B cell (primary cell): ENCODE measurements at regions not wholly inside any gene's neighbourhood (a gene's known extent, or its start where the extent isn't known, plus 50 kb on each side); places are given as distances from the start of the nearest gene placed in this dataset.

Experiments used
- ATAC-seq: fragments of 200-7000 bp; cut with Tn5 transposase; one replicate; pipeline ENCODE4 v1.10.0; 2021; ENCODE audit warnings: low read depth, mild to moderate bottlenecking, moderate number of reproducible peaks, moderate library complexity
- CTCF ChIA-PET: fragments of 350-600 bp; sonication (Branson Sonifier 250); formaldehyde crosslinking; loops from one replicate; lab custom pipeline; 2021; ENCODE audit warnings: antibody characterized with exemption, inconsistent platforms; lab: Charles Lee
- POLR2A ChIA-PET: fragments of 350-600 bp; sonication (Branson Sonifier 250); formaldehyde crosslinking; loops from one replicate; lab custom pipeline; 2021; ENCODE audit warnings: antibody characterized with exemption; lab: Charles Lee
- DNase-seq: peaks from one replicate; pipeline ENCODE4 v3.0.0; 2013
- H2AFZ ChIP-seq: 2 replicates; pipeline ENCODE4 v1.6.1; 2012; ENCODE audit warnings: mild to moderate bottlenecking, low read depth, low read length; ENCODE audit not compliant: insufficient read depth, poor library complexity, severe bottlenecking
- H3K27ac ChIP-seq, 2 donors: 1 replicate in 1 of 2; 2 replicates in 1 of 2; pipeline ENCODE4 v1.5.1; 2012 to 2013; ENCODE audit warnings: low read length in 2 of 2, mild to moderate bottlenecking in 2 of 2, moderate library complexity in 1 of 2
- H3K27me3 ChIP-seq, 4 experiments: fragments of 200-600 bp in 1 of 4; sonication (generic) in 1 of 4; replicated peaks in 1 of 4; 1 replicate in 2 of 4; 2 replicates in 2 of 4; pipeline versions ENCODE4 v1.6.1 to v1.7.0; 2013 to 2016; ENCODE audit warnings: low read length in 3 of 4, mild to moderate bottlenecking in 2 of 4, mixed read lengths in 1 of 4, moderate library complexity in 1 of 4; ENCODE audit not compliant: insufficient read depth in 4 of 4, control insufficient read depth in 3 of 4; ENCODE audit errors: control extremely low read depth in 1 of 4
- H3K36me3 ChIP-seq, 2 experiments: replicated peaks in 1 of 2; 1 replicate in 1 of 2; 2 replicates in 1 of 2; pipeline versions ENCODE4 v1.6.1 to v1.7.1; 2013; ENCODE audit warnings: low read length in 1 of 2; ENCODE audit not compliant: insufficient read depth in 2 of 2, control insufficient read depth in 1 of 2; ENCODE audit errors: control extremely low read depth in 1 of 2, extremely low read depth in 1 of 2
- H3K4me1 ChIP-seq, 2 donors: fragments of 200-600 bp in 1 of 2; sonication (generic) in 1 of 2; 1 replicate in 1 of 2; 2 replicates in 1 of 2; pipeline versions ENCODE4 v1.5.1 to v1.6.1; 2013 to 2017; ENCODE audit warnings: low read length in 2 of 2; ENCODE audit not compliant: control insufficient read depth in 2 of 2, insufficient read depth in 2 of 2
- H3K4me2 ChIP-seq: replicated peaks from 2 replicates; pipeline ENCODE3; 2012; ENCODE audit warnings: mild to moderate bottlenecking, low read depth, low read length; ENCODE audit not compliant: poor library complexity, severe bottlenecking
- H3K4me3 ChIP-seq, 5 experiments: fragments of 200-600 bp in 1 of 5; sonication (generic) in 1 of 5; 1 replicate in 3 of 5; 2 replicates in 2 of 5; pipeline versions ENCODE4 v1.5.1 to v1.7.0; 2011 to 2016; ENCODE audit warnings: low read length in 4 of 5, mild to moderate bottlenecking in 4 of 5, low read depth in 2 of 5, control low read depth in 1 of 5, moderate library complexity in 1 of 5; ENCODE audit not compliant: insufficient read depth in 1 of 5; ENCODE audit errors: control extremely low read depth in 1 of 5, extremely low read depth in 1 of 5
- H3K79me2 ChIP-seq: fragments of 200-600 bp; sonication (generic); one replicate; pipeline ENCODE4 v1.6.0; 2016; ENCODE audit warnings: low read length; ENCODE audit not compliant: control insufficient read depth, insufficient read depth
- H3K9ac ChIP-seq: fragments of 200-600 bp; sonication (generic); 2 replicates; pipeline ENCODE4 v1.6.1; 2017; ENCODE audit warnings: mild to moderate bottlenecking, low read length, moderate library complexity
- H3K9me3 ChIP-seq, 3 donors: one replicate each; pipeline versions ENCODE4 v1.6.1 to v1.7.1; 2013; ENCODE audit warnings: low read length in 2 of 3; ENCODE audit not compliant: control insufficient read depth in 2 of 3, insufficient read depth in 1 of 3; ENCODE audit errors: control extremely low read depth in 1 of 3
- H4K20me1 ChIP-seq: 2 replicates; pipeline ENCODE4 v1.6.0; 2012; ENCODE audit warnings: mild to moderate bottlenecking, low read length; ENCODE audit not compliant: insufficient read depth, control insufficient read depth, poor library complexity, severe bottlenecking
- H3K27ac Mint-ChIP-seq: one replicate; pipeline ENCODE4 v1.8.0; 2021; ENCODE audit warnings: mixed read lengths
- H3K27me3 Mint-ChIP-seq: one replicate; pipeline ENCODE4 v1.8.0; 2021; ENCODE audit warnings: mixed read lengths
- H3K4me1 Mint-ChIP-seq: one replicate; pipeline ENCODE4 v1.8.0; 2021; ENCODE audit warnings: mixed read lengths
- H3K4me3 Mint-ChIP-seq: one replicate; pipeline ENCODE4 v1.8.0; 2021; ENCODE audit warnings: mixed read lengths
- H3K9me3 Mint-ChIP-seq: one replicate; pipeline ENCODE4 v1.8.0; 2022; ENCODE audit warnings: mixed read lengths; ENCODE audit not compliant: insufficient read depth
- CTCF ChIP-seq: fragments of 200-600 bp; IDR thresholded peaks from one replicate; pipeline ENCODE4 v1.8.0; 2022; ENCODE audit warnings: antibody characterized with exemption, mild to moderate bottlenecking
- EZH2 ChIP-seq: IDR thresholded peaks from 2 replicates; pipeline ENCODE4 v1.6.1; 2012; ENCODE audit warnings: borderline replicate concordance, low read depth, mild to moderate bottlenecking, moderate library complexity, low read length; ENCODE audit not compliant: insufficient read depth, poor library complexity, severe bottlenecking
- WGBS: methylation state at CpG from one replicate; pipeline ENCODE4 v1.1.5; 2013; ENCODE audit warnings: missing lambda C conversion rate; ENCODE audit not compliant: insufficient coverage; 5-methylcytosine and 5-hydroxymethylcytosine counted together
- intact Hi-C: fragments of 100-400 bp; cut with micrococcal nuclease; formaldehyde crosslinking; loops from one replicate; pipeline ENCODE4 v1.10.0; 2022

- POLR2A ChIA-PET: no interaction called here
- no peaks in the 10 kb centered on the region for H4K20me1 ChIP-seq
- no peaks in the 10 kb centered on the region for H3K9me3 Mint-ChIP-seq
- H3K27ac Mint-ChIP-seq: no peak overlapping the region
- H3K9me3 ChIP-seq: no peaks in the 10 kb centered on the region
- H3K27me3 ChIP-seq: no peaks in the 10 kb centered on the region
- no peaks in the 10 kb centered on the region for H3K4me1 ChIP-seq
- intact Hi-C loops: no loop called here
- no peak overlapping the region for H2AFZ ChIP-seq
- no peak overlapping the region for H3K4me3 Mint-ChIP-seq
- no peak overlapping the region for H3K9ac ChIP-seq
- CTCF ChIA-PET: no interaction called here
- H3K36me3 ChIP-seq: no peaks in the 10 kb centered on the region
- 71% methylated on average over 1 of the region's 1 CpG for WGBS
- no peak overlapping the region for H3K27ac ChIP-seq
- TF ChIP-seq CTCF (no peak), EZH2 (no peak)
- H3K27me3 Mint-ChIP-seq: no peaks in the 10 kb centered on the region
- no peak for DNase-seq
- no peak overlapping the region for H3K4me2 ChIP-seq
- no peak overlapping the region for H3K4me3 ChIP-seq
- ATAC-seq: no peak
- H3K4me1 Mint-ChIP-seq: no peaks in the 10 kb centered on the region
- no peaks in the 10 kb centered on the region for H3K79me2 ChIP-seq
Observed at GRCh38 chr13:67518785-67519184, 288.6 kb upstream of the PCDH9 start.

- Histone ChIP-seq H3K27ac (no peak overlapping the region), H3K4me1 (no peaks in the 10 kb centered on the region), H3K4me3 (no peak overlapping the region), H4K20me1 (no peaks in the 10 kb centered on the region), H3K9me3 (no peaks in the 10 kb centered on the region), H2AFZ (no peak overlapping the region), H3K79me2 (no peaks in the 10 kb centered on the region), H3K9ac (no peak overlapping the region), H3K36me3 (no peaks in the 10 kb centered on the region), H3K27me3 (no peaks in the 10 kb centered on the region), H3K4me2 (no peak overlapping the region)
- H3K27ac Mint-ChIP-seq: no peak overlapping the region
- no CpG with 5 or more reads among the region's 1 CpG for WGBS
- H3K4me3 Mint-ChIP-seq: no peak overlapping the region
- POLR2A ChIA-PET: no interaction called here
- no peaks in the 10 kb centered on the region for H3K4me1 Mint-ChIP-seq
- ATAC-seq (no peak), DNase-seq (no peak)
- no peaks in the 10 kb centered on the region for H3K27me3 Mint-ChIP-seq
- TF ChIP-seq EZH2 (no peak), CTCF (no peak)
- intact Hi-C loops: no loop called here
- CTCF ChIA-PET: no interaction called here
- H3K9me3 Mint-ChIP-seq: no peaks in the 10 kb centered on the region
Observed at GRCh38 chr13:67515895-67516294, 285.8 kb upstream of the PCDH9 start.
